ENCODE measurements at regions not wholly inside any gene's neighbourhood (a gene's known extent, or its start where the extent isn't known, plus 50 kb on each side); places are given as distances from the start of the nearest gene placed in this dataset.

GRCh38 chr11:109791337-109791736, 301.9 kb upstream of the ZC3H12C start:
- no peak overlapping the region for H3K27ac Mint-ChIP-seq
- POLR2A ChIA-PET = no interaction called here
- ATAC-seq (replicated peaks in 1 of 4) = no peak
- H3K4me3 Mint-ChIP-seq = no peak overlapping the region
- Histone ChIP-seq H3K4me1 (ENCODE audit: control insufficient read depth in 1 of 2, extremely low read depth in 1 of 2, insufficient read depth in 2 of 2, low read length in 2 of 2) (no peaks in the 10 kb centered on the region), H3K9me3 (no peaks in the 10 kb centered on the region), H3K27me3 (replicated peaks in 1 of 2; ENCODE audit: control insufficient read depth in 2 of 2, extremely low read depth in 1 of 2, insufficient read depth in 2 of 2, low read length in 1 of 2) (no peaks in the 10 kb centered on the region), H3K27ac (ENCODE audit: low read length) (no peak overlapping the region), H3K4me3 (ENCODE audit: control insufficient read depth in 1 of 2, extremely low read depth in 1 of 2, low read length in 1 of 2) (no peak overlapping the region), H3K36me3 (ENCODE audit: control insufficient read depth in 2 of 2, extremely low read depth in 1 of 2, insufficient read depth in 1 of 2, low read length in 1 of 2) (no peaks in the 10 kb centered on the region)
- no peaks in the 10 kb centered on the region for H3K4me1 Mint-ChIP-seq
- H3K27me3 Mint-ChIP-seq = no peaks in the 10 kb centered on the region
- H3K9me3 Mint-ChIP-seq = no peaks in the 10 kb centered on the region
- WGBS (ENCODE audit: insufficient coverage) = 50% methylated on average over 1 of the region's 2 CpGs
- CTCF ChIA-PET = no interaction called here
- no peak for DNase-seq
- no peaks in the 10 kb centered on the region for H3K36me3 Mint-ChIP-seq

DNA sequence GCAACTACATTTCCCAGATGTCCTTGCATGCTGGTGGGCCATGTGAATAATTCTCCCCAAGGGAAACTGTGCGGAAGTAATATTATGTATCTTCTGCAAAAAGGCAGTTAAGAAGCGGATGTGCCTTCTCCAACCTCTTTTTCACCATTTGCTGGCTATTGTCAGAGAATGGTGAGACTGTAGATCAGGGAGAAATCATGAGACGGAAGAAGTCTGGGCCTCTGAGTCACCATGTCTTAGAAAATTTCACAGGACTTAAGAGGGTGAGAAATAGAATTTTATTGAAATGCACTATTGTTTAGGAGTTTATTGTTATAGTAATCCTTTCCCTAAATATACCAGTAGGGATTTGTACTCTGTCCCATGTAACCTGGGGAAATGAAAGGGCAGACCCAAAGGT, 298.7 kb upstream of the ZC3H12C start:
- Histone ChIP-seq H3K9me3 (no peaks in the 10 kb centered on the region), H3K27ac (ENCODE audit: low read length) (no peak overlapping the region), H3K27me3 (replicated peaks in 1 of 2; ENCODE audit: control insufficient read depth in 2 of 2, extremely low read depth in 1 of 2, insufficient read depth in 2 of 2, low read length in 1 of 2) (no peaks in the 10 kb centered on the region), H3K4me1 (ENCODE audit: control insufficient read depth in 1 of 2, extremely low read depth in 1 of 2, insufficient read depth in 2 of 2, low read length in 2 of 2) (no peaks in the 10 kb centered on the region), H3K4me3 (ENCODE audit: control insufficient read depth in 1 of 2, extremely low read depth in 1 of 2, low read length in 1 of 2) (no peak overlapping the region), H3K36me3 (ENCODE audit: control insufficient read depth in 2 of 2, extremely low read depth in 1 of 2, insufficient read depth in 1 of 2, low read length in 1 of 2) (no peaks in the 10 kb centered on the region)
- ChIA-PET POLR2A (no interaction called here), CTCF (no interaction called here)
- Mint-ChIP-seq H3K27ac (no peak overlapping the region), H3K4me3 (no peak overlapping the region), H3K36me3 (no peaks in the 10 kb centered on the region), H3K27me3 (no peaks in the 10 kb centered on the region), H3K9me3 (no peaks in the 10 kb centered on the region), H3K4me1 (no peaks in the 10 kb centered on the region)
- no peak for ATAC-seq (replicated peaks in 1 of 4)
- no peak for DNase-seq
- no CpG with 5 or more reads among the region's 3 CpGs for WGBS (ENCODE audit: insufficient coverage)

DNA sequence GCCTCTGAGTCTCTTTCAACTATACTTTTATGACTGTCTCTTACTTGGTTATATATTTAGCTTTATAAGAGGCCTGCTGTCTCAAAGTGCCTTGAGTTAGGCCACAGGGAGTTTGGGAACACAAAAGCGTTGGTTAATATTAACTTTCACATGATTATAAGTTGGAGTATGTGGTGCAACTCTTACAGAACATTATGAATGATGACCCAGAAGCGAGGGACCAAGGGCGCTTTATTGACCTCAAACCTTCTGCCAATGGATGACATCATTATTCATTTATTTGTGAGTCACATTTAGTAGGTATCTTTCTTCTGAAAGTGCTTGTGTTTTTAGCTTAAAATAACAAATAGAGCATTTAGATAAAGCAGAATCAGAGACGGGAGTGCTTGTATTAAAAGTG, 298.0 kb upstream of the ZC3H12C start:
- H3K4me1 ChIP-seq (ENCODE audit: control insufficient read depth in 1 of 2, extremely low read depth in 1 of 2, insufficient read depth in 2 of 2, low read length in 2 of 2) = no peaks in the 10 kb centered on the region
- H3K4me1 Mint-ChIP-seq = no peaks in the 10 kb centered on the region
- no peaks in the 10 kb centered on the region for H3K36me3 ChIP-seq (ENCODE audit: control insufficient read depth in 2 of 2, extremely low read depth in 1 of 2, insufficient read depth in 1 of 2, low read length in 1 of 2)
- no peak overlapping the region for H3K4me3 ChIP-seq (ENCODE audit: control insufficient read depth in 1 of 2, extremely low read depth in 1 of 2, low read length in 1 of 2)
- DNase-seq = no peak
- ATAC-seq (replicated peaks in 1 of 4) = no peak
- no peak overlapping the region for H3K4me3 Mint-ChIP-seq
- no peaks in the 10 kb centered on the region for H3K27me3 ChIP-seq (replicated peaks in 1 of 2; ENCODE audit: control insufficient read depth in 2 of 2, extremely low read depth in 1 of 2, insufficient read depth in 2 of 2, low read length in 1 of 2)
- ChIA-PET CTCF (no interaction called here), POLR2A (no interaction called here)
- H3K27ac Mint-ChIP-seq = no peak overlapping the region
- H3K27ac ChIP-seq (ENCODE audit: low read length) = no peak overlapping the region
- no peaks in the 10 kb centered on the region for H3K27me3 Mint-ChIP-seq
- WGBS (ENCODE audit: insufficient coverage) = 80% methylated on average over 1 of the region's 4 CpGs
- no peaks in the 10 kb centered on the region for H3K9me3 Mint-ChIP-seq
- no peaks in the 10 kb centered on the region for H3K9me3 ChIP-seq
- no peaks in the 10 kb centered on the region for H3K36me3 Mint-ChIP-seq

- H3K27ac Mint-ChIP-seq = no peak overlapping the region
- no peak overlapping the region for H3K4me3 Mint-ChIP-seq
- WGBS (ENCODE audit: insufficient coverage) = no CpG with 5 or more reads among the region's 2 CpGs
- no peaks in the 10 kb centered on the region for H3K36me3 Mint-ChIP-seq
- ChIA-PET POLR2A (no interaction called here), CTCF (no interaction called here)
- DNase-seq (no peak), ATAC-seq (replicated peaks in 1 of 4) (no peak)
- Histone ChIP-seq H3K27ac (ENCODE audit: low read length) (no peak overlapping the region), H3K9me3 (no peaks in the 10 kb centered on the region), H3K27me3 (replicated peaks in 1 of 2; ENCODE audit: control insufficient read depth in 2 of 2, extremely low read depth in 1 of 2, insufficient read depth in 2 of 2, low read length in 1 of 2) (no peaks in the 10 kb centered on the region), H3K4me3 (ENCODE audit: control insufficient read depth in 1 of 2, extremely low read depth in 1 of 2, low read length in 1 of 2) (no peak overlapping the region), H3K4me1 (ENCODE audit: control insufficient read depth in 1 of 2, extremely low read depth in 1 of 2, insufficient read depth in 2 of 2, low read length in 2 of 2) (no peaks in the 10 kb centered on the region), H3K36me3 (ENCODE audit: control insufficient read depth in 2 of 2, extremely low read depth in 1 of 2, insufficient read depth in 1 of 2, low read length in 1 of 2) (no peaks in the 10 kb centered on the region)
- H3K9me3 Mint-ChIP-seq = peaks cover 0 to 5% (median 0%) of the 10 kb centered on the region in 3 donors
- no peaks in the 10 kb centered on the region for H3K27me3 Mint-ChIP-seq
- H3K4me1 Mint-ChIP-seq = no peaks in the 10 kb centered on the region
Measured at GRCh38 chr11:109796253-109796652, 296.9 kb upstream of the ZC3H12C start.

GRCh38 chr11:109798521-109798920, 294.7 kb upstream of the ZC3H12C start:
- no peaks in the 10 kb centered on the region for H3K4me1 Mint-ChIP-seq
- no peak overlapping the region for H3K4me3 Mint-ChIP-seq
- Histone ChIP-seq H3K4me1 (ENCODE audit: control insufficient read depth in 1 of 2, extremely low read depth in 1 of 2, insufficient read depth in 2 of 2, low read length in 2 of 2) (no peaks in the 10 kb centered on the region), H3K4me3 (ENCODE audit: control insufficient read depth in 1 of 2, extremely low read depth in 1 of 2, low read length in 1 of 2) (no peak overlapping the region), H3K9me3 (no peaks in the 10 kb centered on the region), H3K27me3 (replicated peaks in 1 of 2; ENCODE audit: control insufficient read depth in 2 of 2, extremely low read depth in 1 of 2, insufficient read depth in 2 of 2, low read length in 1 of 2) (no peaks in the 10 kb centered on the region), H3K27ac (ENCODE audit: low read length) (no peak overlapping the region), H3K36me3 (ENCODE audit: control insufficient read depth in 2 of 2, extremely low read depth in 1 of 2, insufficient read depth in 1 of 2, low read length in 1 of 2) (no peaks in the 10 kb centered on the region)
- ChIA-PET POLR2A (no interaction called here), CTCF (interaction anchor here in 1 of 2 donors (0.6 kb wide), 1 partner anchor 1675 kb away, joined by 3 read pairs; no protein-coding TSS in a partner anchor)
- ATAC-seq (replicated peaks in 1 of 4) (no peak), DNase-seq (no peak)
- H3K27ac Mint-ChIP-seq = no peak overlapping the region
- WGBS (ENCODE audit: insufficient coverage) = no CpG with 5 or more reads among the region's 1 CpG
- no peaks in the 10 kb centered on the region for H3K27me3 Mint-ChIP-seq
- H3K36me3 Mint-ChIP-seq = no peaks in the 10 kb centered on the region
- H3K9me3 Mint-ChIP-seq = peaks cover 0 to 5% (median 3%) of the 10 kb centered on the region in 3 donors

DNA sequence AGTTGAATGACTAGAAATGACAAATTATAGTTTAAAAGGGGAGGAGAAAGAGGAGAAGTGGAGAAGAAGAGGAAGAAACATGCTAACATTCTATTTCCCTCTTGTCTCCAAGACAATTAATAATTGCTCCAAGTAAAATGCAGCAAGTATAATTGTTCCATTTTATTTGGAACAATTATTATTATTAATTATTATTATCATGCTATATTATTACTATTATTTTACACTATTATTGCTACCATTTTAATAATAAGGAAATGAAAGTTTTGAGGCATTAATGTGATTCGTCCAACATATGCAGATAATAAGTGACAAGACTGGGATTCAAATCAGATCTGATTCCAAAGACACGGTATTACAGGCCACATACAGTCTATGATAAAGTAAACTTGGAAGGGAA, 293.6 kb upstream of the ZC3H12C start:
- H3K4me1 ChIP-seq (ENCODE audit: control insufficient read depth in 1 of 2, extremely low read depth in 1 of 2, insufficient read depth in 2 of 2, low read length in 2 of 2) = no peaks in the 10 kb centered on the region
- no peaks in the 10 kb centered on the region for H3K36me3 Mint-ChIP-seq
- ChIA-PET CTCF (no interaction called here), POLR2A (no interaction called here)
- H3K27ac ChIP-seq (ENCODE audit: low read length) = no peak overlapping the region
- H3K36me3 ChIP-seq (ENCODE audit: control insufficient read depth in 2 of 2, extremely low read depth in 1 of 2, insufficient read depth in 1 of 2, low read length in 1 of 2) = no peaks in the 10 kb centered on the region
- peaks cover 3 to 5% (median 3%) of the 10 kb centered on the region in 3 donors for H3K9me3 Mint-ChIP-seq
- no peak for DNase-seq
- H3K4me3 ChIP-seq (ENCODE audit: control insufficient read depth in 1 of 2, extremely low read depth in 1 of 2, low read length in 1 of 2) = no peak overlapping the region
- no peaks in the 10 kb centered on the region for H3K27me3 ChIP-seq (replicated peaks in 1 of 2; ENCODE audit: control insufficient read depth in 2 of 2, extremely low read depth in 1 of 2, insufficient read depth in 2 of 2, low read length in 1 of 2)
- H3K27ac Mint-ChIP-seq = no peak overlapping the region
- H3K9me3 ChIP-seq = no peaks in the 10 kb centered on the region
- 67% methylated on average over 1 of the region's 2 CpGs for WGBS (ENCODE audit: insufficient coverage)
- H3K27me3 Mint-ChIP-seq = no peaks in the 10 kb centered on the region
- H3K4me3 Mint-ChIP-seq = no peak overlapping the region
- no peak for ATAC-seq (replicated peaks in 1 of 4)
- no peaks in the 10 kb centered on the region for H3K4me1 Mint-ChIP-seq

GRCh38 chr11:109804911-109805310, 288.3 kb upstream of the ZC3H12C start:
- no CpG with 5 or more reads among the region's 1 CpG for WGBS (ENCODE audit: insufficient coverage)
- Histone ChIP-seq H3K27ac (ENCODE audit: low read length) (no peak overlapping the region), H3K9me3 (no peaks in the 10 kb centered on the region), H3K4me1 (ENCODE audit: control insufficient read depth in 1 of 2, extremely low read depth in 1 of 2, insufficient read depth in 2 of 2, low read length in 2 of 2) (no peaks in the 10 kb centered on the region), H3K27me3 (replicated peaks in 1 of 2; ENCODE audit: control insufficient read depth in 2 of 2, extremely low read depth in 1 of 2, insufficient read depth in 2 of 2, low read length in 1 of 2) (no peaks in the 10 kb centered on the region), H3K4me3 (ENCODE audit: control insufficient read depth in 1 of 2, extremely low read depth in 1 of 2, low read length in 1 of 2) (no peak overlapping the region), H3K36me3 (ENCODE audit: control insufficient read depth in 2 of 2, extremely low read depth in 1 of 2, insufficient read depth in 1 of 2, low read length in 1 of 2) (no peaks in the 10 kb centered on the region)
- ATAC-seq (replicated peaks in 1 of 4) (no peak), DNase-seq (no peak)
- no peaks in the 10 kb centered on the region for H3K27me3 Mint-ChIP-seq
- POLR2A ChIA-PET = no interaction called here
- CTCF ChIA-PET = no interaction called here
- no peak overlapping the region for H3K4me3 Mint-ChIP-seq
- H3K27ac Mint-ChIP-seq = no peak overlapping the region
- peaks cover 5 to 12% (median 11%) of the 10 kb centered on the region in 3 donors for H3K9me3 Mint-ChIP-seq
- no peaks in the 10 kb centered on the region for H3K36me3 Mint-ChIP-seq
- no peaks in the 10 kb centered on the region for H3K4me1 Mint-ChIP-seq

Measured in T-cell (primary cell).